Keratinocyte (primary cell): ENCODE measurements at regions not wholly inside any gene's neighbourhood (a gene's known extent, or its start where the extent isn't known, plus 50 kb on each side); places are given as distances from the start of the nearest gene placed in this dataset.

Experiments
- DNase-seq: peaks from one replicate; pipeline ENCODE4 v3.0.0-alpha.2; 2011; ENCODE audit warnings: low read depth, missing footprints, low spot score
- FAIRE-seq: peaks from 2 replicates; lab custom pipeline; 2011; peaks lifted over from hg19 to GRCh38; lab: Jason Lieb, UNC
- H2AFZ ChIP-seq: 2 replicates; pipeline ENCODE4 v1.6.0; 2012; ENCODE audit warnings: low read length, control low read depth, inconsistent platforms; ENCODE audit not compliant: control insufficient read depth
- H3K27ac ChIP-seq: 2 replicates; pipeline ENCODE4 v1.5.1; 2011; ENCODE audit warnings: low read length; ENCODE audit not compliant: control insufficient read depth, insufficient read depth
- H3K27me3 ChIP-seq: 3 replicates; pipeline ENCODE4 v1.6.0; 2011; ENCODE audit warnings: low read length; ENCODE audit not compliant: control insufficient read depth, insufficient read depth; ENCODE audit errors: extremely low read depth
- H3K36me3 ChIP-seq, 2 experiments: 2 replicates in 1 of 2; 3 replicates in 1 of 2; pipeline ENCODE4 v1.5.1; 2011; ENCODE audit warnings: low read length in 2 of 2, mild to moderate bottlenecking in 1 of 2; ENCODE audit not compliant: control insufficient read depth in 2 of 2, insufficient read depth in 2 of 2; ENCODE audit errors: extremely low read depth in 1 of 2
- H3K4me1 ChIP-seq: 3 replicates; pipeline ENCODE4 v1.5.1; 2011; ENCODE audit warnings: low read length; ENCODE audit not compliant: control insufficient read depth, insufficient read depth; ENCODE audit errors: extremely low read depth
- H3K4me2 ChIP-seq: 3 replicates; pipeline ENCODE4 v1.6.0; 2011; ENCODE audit warnings: low read depth, low read length; ENCODE audit not compliant: control insufficient read depth, insufficient read depth; ENCODE audit errors: extremely low read depth
- H3K4me3 ChIP-seq, 3 experiments: fragments of 200-600 bp in 1 of 3; sonication (generic) in 1 of 3; 2 replicates in 2 of 3; 3 replicates in 1 of 3; pipeline ENCODE4 v1.5.1; 2011 to 2016; ENCODE audit warnings: low read length in 3 of 3, mild to moderate bottlenecking in 3 of 3, control low read depth in 2 of 3, inconsistent platforms in 1 of 3, low read depth in 1 of 3, mixed read lengths in 1 of 3, mixed run types in 1 of 3, moderate library complexity in 1 of 3; ENCODE audit not compliant: control insufficient read depth in 2 of 3, insufficient read depth in 2 of 3; ENCODE audit errors: extremely low read depth in 1 of 3
- H3K79me2 ChIP-seq: 2 replicates; pipeline ENCODE4 v1.6.0; 2012; ENCODE audit warnings: low read length; ENCODE audit not compliant: control insufficient read depth, insufficient read depth
- H3K9ac ChIP-seq: 3 replicates; pipeline ENCODE4 v1.6.0; 2011; ENCODE audit warnings: low read length; ENCODE audit not compliant: control insufficient read depth, insufficient read depth; ENCODE audit errors: extremely low read depth
- H3K9me1 ChIP-seq: 3 replicates; pipeline ENCODE4 v1.6.0; 2011; ENCODE audit warnings: low read length; ENCODE audit not compliant: control insufficient read depth, insufficient read depth; ENCODE audit errors: extremely low read depth
- H3K9me3 ChIP-seq: 2 replicates; pipeline ENCODE4 v1.5.1; 2012; ENCODE audit warnings: low read depth, low read length; ENCODE audit not compliant: control insufficient read depth
- H4K20me1 ChIP-seq: 3 replicates; pipeline ENCODE4 v1.6.0; 2011; ENCODE audit warnings: low read length; ENCODE audit not compliant: control insufficient read depth, insufficient read depth; ENCODE audit errors: extremely low read depth
- CTCF ChIP-seq, 3 experiments: IDR thresholded peaks in 1 of 3; conservative IDR thresholded peaks in 1 of 3; optimal IDR thresholded peaks in 1 of 3; 2 replicates in 2 of 3; 3 replicates in 1 of 3; pipeline versions ENCODE3 to v1.5.1; 2011; ENCODE audit warnings: low read length in 3 of 3, mild to moderate bottlenecking in 3 of 3, moderate library complexity in 2 of 3, control low read depth in 1 of 3, inconsistent platforms in 1 of 3; ENCODE audit not compliant: insufficient read depth in 2 of 3; ENCODE audit errors: extremely low read depth in 1 of 3
- EZH2 ChIP-seq: IDR thresholded peaks from one replicate; pipeline ENCODE4 v1.6.1; 2012; ENCODE audit warnings: inconsistent platforms, mild to moderate bottlenecking, low read length, moderate library complexity
- dilution Hi-C: fragments of 300-500 bp; cut with MboI; formaldehyde crosslinking; loops from one replicate; pipeline ENCODE4 v1.7.0; 2020; ENCODE audit warnings: low sequenced_read_pairs; ENCODE audit not compliant: extremely low pct_ligation_motif_present

GRCh38 chr2:11006191-11006590 is 94.5 kb downstream of the KCNF1 start:
- no peak for FAIRE-seq
- Histone ChIP-seq H3K27ac (no peak overlapping the region), H4K20me1 (no peaks in the 10 kb centered on the region), H2AFZ (no peak overlapping the region), H3K27me3 (peaks cover 4% of the 10 kb centered on the region), H3K4me3 (no peak overlapping the region), H3K9me1 (no peaks in the 10 kb centered on the region), H3K4me1 (peaks cover 5% of the 10 kb centered on the region), H3K79me2 (no peaks in the 10 kb centered on the region), H3K9me3 (no peaks in the 10 kb centered on the region), H3K36me3 (no peaks in the 10 kb centered on the region), H3K4me2 (no peak overlapping the region), H3K9ac (no peak overlapping the region)
- DNase-seq = no peak
- dilution Hi-C loops = loop anchor here (10.0 kb wide), 1 partner anchor 59 kb away; no protein-coding TSS in a partner anchor
- TF ChIP-seq EZH2 (no peak), CTCF (optimal IDR thresholded peaks at IDR 0.05 in 1 of 3, IDR thresholded peaks at IDR 0.05 in 1 of 3, conservative IDR thresholded peaks at IDR 0.05 in 1 of 3; ENCODE audit: extremely low read depth in 1 of 3, insufficient read depth in 2 of 3, low read length in 3 of 3) (no peak)

GRCh38 chr2:11007331-11008264 is 95.9 kb downstream of the KCNF1 start:
- H3K79me2 ChIP-seq = no peaks in the 10 kb centered on the region
- peaks cover 4% of the 10 kb centered on the region for H3K27me3 ChIP-seq
- FAIRE-seq (no peak), DNase-seq (no peak)
- H3K27ac ChIP-seq = no peak overlapping the region
- H3K36me3 ChIP-seq = no peaks in the 10 kb centered on the region
- no peak overlapping the region for H3K4me2 ChIP-seq
- H3K9me3 ChIP-seq = no peaks in the 10 kb centered on the region
- dilution Hi-C loops = loop anchor here (10.0 kb wide), 1 partner anchor 57 kb away; no protein-coding TSS in a partner anchor
- no peaks in the 10 kb centered on the region for H3K9me1 ChIP-seq
- H3K4me1 ChIP-seq = peaks cover 5% of the 10 kb centered on the region
- no peak overlapping the region for H3K9ac ChIP-seq
- H3K4me3 ChIP-seq = no peak overlapping the region
- no peaks in the 10 kb centered on the region for H4K20me1 ChIP-seq
- TF ChIP-seq EZH2 = no peak
- TF ChIP-seq CTCF (optimal IDR thresholded peaks at IDR 0.05 in 1 of 3, IDR thresholded peaks at IDR 0.05 in 1 of 3, conservative IDR thresholded peaks at IDR 0.05 in 1 of 3; ENCODE audit: extremely low read depth in 1 of 3, insufficient read depth in 2 of 3, low read length in 3 of 3) = no peak
- no peak overlapping the region for H2AFZ ChIP-seq
